SJSA1 (cell line): ENCODE measurements at regions not wholly inside any gene's neighbourhood (a gene's known extent, or its start where the extent isn't known, plus 50 kb on each side); places are given as distances from the start of the nearest gene placed in this dataset.
"Not testable (repeated sequence)": the region's sequence is repeated elsewhere in the genome, so short reads cannot be mapped to it uniquely, and the experiment has no call there.

Source experiments
- DNase-seq, 2 experiments: peaks; one replicate each; pipeline ENCODE4 v3.0.0-alpha.2; 2015 to 2020; ENCODE audit warnings: low spot score in 2 of 2, low read depth in 1 of 2
- H3K27ac ChIP-seq: fragments of 250-450 bp; sonication (Bioruptor Pico); 2 replicates; pipeline ENCODE4 v1.5.1; 2020; ENCODE audit warnings: mild to moderate bottlenecking, moderate library complexity
- H3K27me3 ChIP-seq: fragments of 250-450 bp; sonication (Bioruptor Pico); replicated peaks from 2 replicates; pipeline ENCODE4 v1.5.1; 2020; ENCODE audit warnings: mild to moderate bottlenecking, moderate library complexity
- H3K36me3 ChIP-seq: fragments of 250-450 bp; sonication (Bioruptor Pico); 2 replicates; pipeline ENCODE4 v1.5.1; 2020; ENCODE audit warnings: mild to moderate bottlenecking
- H3K4me1 ChIP-seq: fragments of 250-450 bp; sonication (Bioruptor Pico); replicated peaks from 2 replicates; pipeline ENCODE4 v1.6.1; 2021; ENCODE audit warnings: mild to moderate bottlenecking
- H3K4me3 ChIP-seq: fragments of 250-450 bp; sonication (Bioruptor Pico); 2 replicates; pipeline ENCODE4 v1.5.1; 2020; ENCODE audit warnings: mild to moderate bottlenecking
- H3K9me3 ChIP-seq: fragments of 250-450 bp; sonication (Bioruptor Pico); replicated peaks from 2 replicates; pipeline ENCODE4 v1.5.1; 2020; ENCODE audit warnings: mild to moderate bottlenecking

DNA sequence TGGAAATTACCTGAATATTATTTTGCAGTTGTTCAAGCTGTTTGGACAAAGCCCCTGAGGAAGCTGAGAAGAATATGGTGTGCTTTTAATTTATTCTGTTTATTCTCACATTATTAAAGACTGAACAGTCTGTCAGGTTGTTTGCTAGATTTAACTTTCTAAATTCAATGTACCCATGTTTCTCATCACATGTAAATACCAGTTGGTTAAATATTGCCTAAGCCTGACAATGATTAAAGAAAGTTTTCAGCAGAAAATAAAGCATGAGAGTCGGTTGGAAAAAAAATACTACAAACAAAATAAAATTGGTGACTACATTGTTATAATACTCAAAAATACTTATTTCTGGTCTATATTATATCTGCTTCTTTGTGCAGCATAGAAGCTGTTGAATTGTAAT lies 1974.7 kb downstream of the ARAP2 start:
- no peak for DNase-seq
- Histone ChIP-seq H3K36me3 (no peaks in the 10 kb centered on the region), H3K27me3 (no peaks in the 10 kb centered on the region), H3K9me3 (no peaks in the 10 kb centered on the region), H3K27ac (no peak overlapping the region), H3K4me3 (no peak overlapping the region), H3K4me1 (no peaks in the 10 kb centered on the region)

DNA sequence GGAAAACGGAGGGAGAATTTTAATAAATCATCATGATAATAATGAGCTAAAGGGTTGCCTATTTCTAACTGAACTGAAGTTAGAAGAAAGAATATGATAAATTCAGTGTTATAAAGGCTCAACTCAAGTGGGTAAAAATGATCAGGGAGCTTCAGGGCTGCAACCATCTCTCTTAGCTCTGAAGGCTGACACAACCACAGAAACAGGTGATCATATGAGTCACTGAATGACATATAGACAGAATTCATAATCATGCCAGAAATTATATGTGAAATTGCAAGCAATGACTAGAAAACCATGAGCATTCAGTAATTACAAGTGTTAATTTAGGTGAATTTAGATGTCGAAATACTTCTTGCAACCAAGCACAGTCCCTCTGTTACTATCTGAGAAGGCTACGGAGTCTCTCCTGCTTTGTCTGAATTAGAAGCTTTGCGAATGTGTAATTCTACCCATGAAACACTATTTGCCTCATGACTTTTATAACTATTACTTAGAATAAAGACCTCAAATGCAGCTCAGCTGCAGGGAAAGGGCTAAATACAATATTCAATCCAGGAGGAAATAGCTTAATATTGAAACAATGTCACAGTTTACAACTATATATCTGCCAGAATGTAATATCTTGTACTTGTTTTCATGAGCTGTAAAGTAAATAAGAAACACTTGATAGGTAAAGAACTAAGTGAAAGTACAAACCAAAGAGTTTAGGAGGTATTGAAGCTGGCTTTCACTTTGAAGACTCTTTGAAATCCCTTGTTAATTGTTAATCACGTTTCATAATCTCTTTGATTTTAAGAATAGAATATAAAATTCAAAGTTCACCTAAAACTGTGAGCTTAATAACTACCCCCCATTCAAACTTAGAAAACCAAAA lies 1972.6 kb downstream of the ARAP2 start:
- Histone ChIP-seq H3K27me3 (no peaks in the 10 kb centered on the region), H3K9me3 (no peaks in the 10 kb centered on the region), H3K4me1 (no peaks in the 10 kb centered on the region), H3K36me3 (no peaks in the 10 kb centered on the region), H3K27ac (no peak overlapping the region), H3K4me3 (no peak overlapping the region)
- DNase-seq, result no peak

DNA sequence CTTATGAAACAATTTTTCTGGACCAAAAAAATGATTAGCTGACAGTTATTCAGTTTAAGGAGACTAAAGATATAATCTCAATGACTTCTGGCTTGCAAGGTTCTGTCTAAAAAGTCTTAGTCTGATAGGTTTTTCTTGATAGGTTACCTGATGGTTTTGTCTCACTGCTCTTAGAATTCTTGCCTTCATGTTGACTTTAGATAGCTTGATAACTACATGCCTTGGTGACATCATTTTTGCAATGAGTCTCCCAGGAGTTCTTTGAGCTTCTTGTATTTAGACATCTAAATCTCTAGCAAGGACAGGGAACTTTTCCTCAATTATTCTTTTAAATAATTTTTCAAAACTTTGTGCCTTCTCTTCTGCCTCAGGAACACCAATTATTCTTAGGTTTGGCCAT lies 1965.3 kb downstream of the ARAP2 start:
- Histone ChIP-seq H3K27me3 (no peaks in the 10 kb centered on the region), H3K4me1 (no peaks in the 10 kb centered on the region), H3K4me3 (no peak overlapping the region), H3K9me3 (no peaks in the 10 kb centered on the region), H3K27ac (no peak overlapping the region), H3K36me3 (no peaks in the 10 kb centered on the region)
- DNase-seq, result no peak

DNA sequence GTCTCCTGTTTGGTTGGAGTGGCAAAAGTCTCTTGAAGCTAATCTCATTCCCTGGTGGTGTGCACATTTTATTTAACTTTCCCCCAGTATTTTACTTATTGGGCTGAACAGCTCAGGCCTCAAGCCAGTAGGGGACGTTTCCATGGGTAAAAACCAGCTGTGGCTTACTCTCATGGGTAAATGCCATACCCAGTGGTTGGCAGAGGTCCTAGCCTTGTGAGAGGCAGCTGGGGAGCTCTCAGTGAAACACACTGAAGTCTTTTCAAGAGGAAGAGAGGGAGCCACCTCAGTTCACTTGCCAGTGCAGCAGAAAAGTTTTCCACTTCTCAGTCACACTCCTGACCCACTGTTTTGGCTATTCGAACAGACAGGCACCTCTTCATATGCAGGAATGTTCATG lies 1964.2 kb downstream of the ARAP2 start:
- H3K4me1 ChIP-seq, result no peaks in the 10 kb centered on the region
- no peak overlapping the region for H3K4me3 ChIP-seq
- H3K27ac ChIP-seq, result no peak overlapping the region
- no peaks in the 10 kb centered on the region for H3K27me3 ChIP-seq
- DNase-seq, result no peak
- H3K36me3 ChIP-seq, result no peaks in the 10 kb centered on the region
- no peaks in the 10 kb centered on the region for H3K9me3 ChIP-seq

DNA sequence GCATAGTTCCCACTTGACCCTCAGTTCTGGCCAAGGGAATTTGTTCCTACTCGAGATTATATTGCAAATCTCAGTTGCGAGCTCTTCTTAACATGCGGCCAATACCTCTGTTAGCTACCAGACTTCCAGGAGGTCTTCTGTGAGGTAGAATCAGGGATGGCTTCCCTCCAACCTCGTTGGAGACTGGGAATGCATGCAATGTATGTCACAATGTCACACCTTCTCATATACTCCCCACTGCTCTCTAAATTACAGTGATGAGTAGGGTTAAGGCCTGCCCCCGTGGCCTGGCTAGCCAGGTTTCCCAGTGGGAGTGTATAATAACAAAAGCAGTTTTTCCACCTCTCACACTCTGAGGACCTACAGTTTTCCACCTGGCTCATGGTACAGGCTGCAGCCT lies 1962.5 kb downstream of the ARAP2 start:
- no peak overlapping the region for H3K27ac ChIP-seq
- no peaks in the 10 kb centered on the region for H3K36me3 ChIP-seq
- H3K9me3 ChIP-seq, result no peaks in the 10 kb centered on the region

DNA sequence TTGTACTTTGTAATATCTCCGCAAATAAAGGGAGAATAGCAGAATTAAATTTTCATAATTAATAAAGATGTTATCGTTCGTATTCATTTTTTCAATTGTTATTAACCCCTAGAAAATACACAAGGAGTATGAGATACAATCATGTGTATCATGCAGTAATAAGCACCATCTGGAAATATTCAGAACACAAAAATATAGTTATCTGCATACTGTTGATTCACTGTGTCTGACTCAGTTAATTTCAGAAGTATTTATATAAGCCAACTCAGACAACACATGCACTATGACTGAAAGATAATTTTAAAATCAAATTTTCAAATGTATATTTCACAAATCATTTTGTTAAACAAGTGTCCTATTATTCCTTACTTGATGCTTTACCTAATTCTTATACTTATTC lies 1954.8 kb downstream of the ARAP2 start:
- H3K36me3 ChIP-seq, result no peaks in the 10 kb centered on the region
- DNase-seq, result no peak
- H3K4me3 ChIP-seq, result no peak overlapping the region
- H3K27me3 ChIP-seq, result no peaks in the 10 kb centered on the region
- H3K27ac ChIP-seq, result no peak overlapping the region
- H3K4me1 ChIP-seq, result no peaks in the 10 kb centered on the region
- no peaks in the 10 kb centered on the region for H3K9me3 ChIP-seq

More for the DNA sequence above, 1962.5 kb downstream of the ARAP2 start:
- no peak for DNase-seq
- no peaks in the 10 kb centered on the region for H3K4me1 ChIP-seq
- no peak overlapping the region for H3K4me3 ChIP-seq
- no peaks in the 10 kb centered on the region for H3K27me3 ChIP-seq

DNA sequence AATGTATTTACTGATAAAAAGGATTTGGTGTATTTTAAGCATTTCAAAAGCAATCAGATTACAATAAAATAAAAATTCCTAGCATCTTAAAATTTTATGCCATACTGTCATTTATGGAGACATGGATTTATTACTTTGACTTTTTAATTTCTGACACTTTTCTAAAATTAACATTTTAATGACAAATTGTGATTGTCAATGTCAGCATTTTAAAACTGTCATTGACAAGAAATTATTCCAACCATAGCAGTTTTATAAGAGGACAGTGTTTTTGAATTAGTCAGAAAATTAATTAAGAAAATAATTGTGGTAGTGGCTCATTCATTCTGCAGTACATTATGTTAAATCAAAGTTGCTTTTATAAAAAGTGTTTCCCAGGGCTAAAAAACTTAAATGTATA lies 1954.4 kb downstream of the ARAP2 start:
- H3K4me3 ChIP-seq, result no peak overlapping the region
- no peaks in the 10 kb centered on the region for H3K36me3 ChIP-seq
- H3K9me3 ChIP-seq, result no peaks in the 10 kb centered on the region
- no peaks in the 10 kb centered on the region for H3K27me3 ChIP-seq
- H3K27ac ChIP-seq, result no peak overlapping the region
- H3K4me1 ChIP-seq, result no peaks in the 10 kb centered on the region
- DNase-seq, result no peak

DNA sequence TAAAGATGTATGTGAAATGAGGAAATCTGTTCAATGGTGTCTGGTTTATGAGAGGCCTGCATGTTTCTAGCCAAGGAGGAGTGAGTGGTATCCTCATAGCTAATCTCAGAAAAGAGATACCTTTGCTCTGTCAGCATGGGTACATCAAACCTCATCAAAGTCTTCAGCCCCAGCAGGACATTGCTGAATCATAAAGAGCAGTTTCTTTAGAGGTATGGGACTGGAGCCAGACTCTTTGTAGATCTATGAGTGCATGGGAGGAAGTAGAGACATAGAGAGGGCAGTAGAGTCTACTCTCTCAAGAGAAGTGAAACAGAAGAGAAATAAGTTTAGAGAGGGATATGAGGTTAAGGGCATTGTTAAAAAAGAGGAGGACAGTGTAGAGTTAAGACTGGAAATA lies 1950.9 kb downstream of the ARAP2 start:
- Histone ChIP-seq H3K36me3 (no peaks in the 10 kb centered on the region), H3K27me3 (no peaks in the 10 kb centered on the region), H3K4me1 (no peaks in the 10 kb centered on the region), H3K9me3 (no peaks in the 10 kb centered on the region), H3K4me3 (no peak overlapping the region), H3K27ac (no peak overlapping the region)
- DNase-seq, result no peak

DNA sequence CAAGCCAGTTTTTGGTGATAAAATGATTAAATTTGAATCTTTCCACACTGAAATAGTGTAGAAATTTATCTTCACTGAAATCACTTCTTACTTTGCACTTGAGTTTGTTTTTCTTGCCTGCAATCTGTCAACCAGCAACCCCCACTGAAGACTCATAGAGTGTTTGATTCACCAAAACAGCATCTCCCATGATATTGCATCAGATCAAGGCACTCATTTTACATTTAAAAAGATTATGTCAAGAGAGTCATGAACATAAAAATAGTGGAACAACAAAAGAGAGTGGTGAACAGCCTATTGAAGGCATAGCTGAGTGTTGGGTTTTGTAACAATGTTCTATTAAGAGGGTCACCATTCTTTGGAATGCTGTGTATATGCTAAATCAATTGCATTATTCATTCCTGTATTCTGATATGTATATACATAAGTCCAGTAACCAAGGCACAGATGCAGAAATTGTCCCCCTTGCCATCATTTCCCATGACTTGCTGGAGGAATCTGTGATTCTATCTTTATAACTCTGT lies 1934.9 kb downstream of the ARAP2 start:
- DNase-seq, result no peak
- H3K27ac ChIP-seq, result no peak overlapping the region

DNA sequence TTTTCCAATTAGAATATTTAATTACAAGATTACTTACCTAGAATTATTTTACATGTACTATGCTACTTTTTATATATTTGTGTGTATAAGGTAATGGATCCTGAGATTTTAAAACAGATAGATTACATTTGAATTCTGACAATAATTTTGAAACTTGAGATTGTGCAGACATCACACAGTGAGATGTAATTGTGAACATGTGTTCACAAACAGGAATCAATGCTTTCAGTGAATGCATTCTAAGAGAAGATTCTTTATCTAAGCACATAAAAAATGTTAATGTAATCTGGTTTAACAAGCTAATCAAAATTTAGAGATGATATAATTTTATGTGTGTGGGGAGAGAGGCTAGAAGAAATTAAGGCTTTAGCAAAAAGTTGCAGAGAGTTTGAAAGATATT lies 1925.5 kb downstream of the ARAP2 start:
- no peak for DNase-seq
- Histone ChIP-seq H3K9me3 (no peaks in the 10 kb centered on the region), H3K4me1 (no peaks in the 10 kb centered on the region), H3K27ac (no peak overlapping the region), H3K36me3 (no peaks in the 10 kb centered on the region), H3K4me3 (no peak overlapping the region), H3K27me3 (no peaks in the 10 kb centered on the region)

More for the DNA sequence above, 1934.9 kb downstream of the ARAP2 start:
- no peaks in the 10 kb centered on the region for H3K36me3 ChIP-seq
- no peaks in the 10 kb centered on the region for H3K4me1 ChIP-seq
- H3K27me3 ChIP-seq, result no peaks in the 10 kb centered on the region
- no peaks in the 10 kb centered on the region for H3K9me3 ChIP-seq
- H3K4me3 ChIP-seq, result no peak overlapping the region

DNA sequence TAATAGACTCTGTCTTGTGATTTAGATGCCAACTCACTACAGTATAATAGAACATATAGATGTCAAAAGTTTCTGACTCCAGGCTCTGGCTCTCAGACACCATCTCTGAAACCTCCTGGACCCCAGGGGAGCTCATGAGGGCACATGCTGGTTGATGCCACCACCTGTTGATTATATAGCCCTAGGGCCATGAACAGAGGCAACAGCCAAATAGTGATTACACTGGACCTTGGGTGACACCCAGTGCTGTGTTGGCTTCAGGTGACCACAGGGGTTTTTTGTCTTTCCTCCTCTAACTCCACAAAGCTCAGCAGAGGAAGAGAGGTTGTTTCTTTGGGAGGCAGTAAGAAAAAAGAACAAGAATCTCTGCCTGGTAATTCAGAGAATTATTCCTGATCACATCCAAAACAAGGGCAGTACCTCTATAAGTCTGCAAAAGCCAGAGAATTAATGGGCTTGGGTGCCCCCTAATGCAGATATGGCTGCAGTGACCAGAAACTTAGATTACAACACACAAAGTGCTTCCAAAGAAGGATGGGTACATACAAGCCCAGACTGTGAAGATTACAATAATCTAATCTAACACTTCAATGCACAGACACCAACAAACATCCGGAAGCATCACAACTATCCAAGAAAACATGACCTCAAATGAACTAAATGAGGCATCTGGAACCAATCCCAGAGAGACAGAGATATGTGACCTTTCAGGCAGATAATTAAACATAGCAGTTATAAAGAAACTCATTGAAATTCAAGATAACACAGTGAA lies 1920.6 kb downstream of the ARAP2 start:
- no peaks in the 10 kb centered on the region for H3K27me3 ChIP-seq
- no peaks in the 10 kb centered on the region for H3K36me3 ChIP-seq
- no peaks in the 10 kb centered on the region for H3K4me1 ChIP-seq
- no peak overlapping the region for H3K27ac ChIP-seq
- H3K9me3 ChIP-seq, result no peaks in the 10 kb centered on the region
- H3K4me3 ChIP-seq, result no peak overlapping the region
- DNase-seq, result no peak

DNA sequence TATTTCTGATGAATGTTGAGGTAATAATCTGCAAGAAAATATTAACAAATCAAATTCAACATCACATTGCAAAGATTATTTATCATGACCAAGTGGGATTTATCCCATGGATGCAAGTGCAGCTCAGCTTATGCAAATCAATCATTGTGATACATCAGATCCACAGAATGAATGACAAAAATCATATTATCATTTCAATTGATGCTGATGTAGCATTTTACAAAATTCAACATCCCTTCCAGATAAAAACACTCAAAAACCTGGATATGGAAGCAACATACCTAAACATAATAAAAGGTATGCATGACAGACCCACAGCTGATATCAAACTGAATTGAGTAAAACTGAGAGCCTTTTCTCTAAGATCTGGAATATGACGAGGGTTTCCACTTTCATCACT lies 1915.4 kb downstream of the ARAP2 start:
- Histone ChIP-seq H3K36me3 (no peaks in the 10 kb centered on the region), H3K4me3 (no peak overlapping the region), H3K27me3 (no peaks in the 10 kb centered on the region), H3K27ac (no peak overlapping the region), H3K4me1 (no peaks in the 10 kb centered on the region), H3K9me3 (no peaks in the 10 kb centered on the region)
- no peak for DNase-seq

DNA sequence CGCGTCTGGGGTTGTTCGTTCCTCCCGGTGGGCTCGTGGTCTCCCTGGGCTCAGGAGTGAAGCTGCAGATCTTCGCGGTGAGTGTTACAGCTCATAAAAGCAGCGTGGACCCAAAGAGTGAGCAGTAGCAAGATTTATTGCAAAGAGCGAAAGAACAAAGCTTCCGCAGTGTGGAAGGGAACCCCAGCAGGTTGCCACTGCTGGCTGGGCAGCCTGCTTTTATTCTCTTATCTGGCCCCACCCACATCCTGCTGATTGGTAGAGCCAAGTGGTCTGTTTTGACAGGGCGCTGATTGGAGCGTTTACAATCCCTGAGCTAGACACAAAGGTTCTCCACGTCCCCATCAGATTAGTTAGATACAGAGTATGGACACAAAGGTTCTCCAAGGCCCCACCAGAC lies 1909.2 kb downstream of the ARAP2 start:
- H3K27me3 ChIP-seq, H3K27ac ChIP-seq, H3K4me3 ChIP-seq, H3K4me1 ChIP-seq, H3K36me3 ChIP-seq, DNase-seq, H3K9me3 ChIP-seq: not testable (repeated sequence)

DNA sequence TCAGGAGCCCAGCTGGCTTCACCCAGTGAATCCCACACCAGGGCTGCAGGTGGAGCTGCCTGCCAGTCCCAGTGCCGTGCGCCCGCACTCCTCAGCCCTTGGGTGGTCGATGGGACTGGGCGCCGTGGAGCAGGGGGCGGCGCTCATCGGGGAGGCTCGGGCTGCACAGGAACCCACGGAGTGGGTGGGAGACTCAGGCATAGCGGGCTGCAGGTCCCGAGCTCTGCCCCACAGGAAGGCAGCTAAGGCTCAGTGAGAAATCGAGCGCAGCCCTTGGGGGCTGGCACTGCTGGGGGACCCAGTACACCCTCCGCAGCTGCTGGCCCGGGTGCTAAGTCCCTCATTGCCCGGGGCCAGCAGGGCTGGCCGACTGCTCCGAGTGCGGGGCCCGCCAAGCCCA lies 1908.8 kb downstream of the ARAP2 start:
- not testable (repeated sequence) for H3K27ac ChIP-seq, H3K4me3 ChIP-seq, DNase-seq, H3K4me1 ChIP-seq, H3K9me3 ChIP-seq, H3K36me3 ChIP-seq, H3K27me3 ChIP-seq
